ENCODE measurements at regions not wholly inside any gene's neighbourhood (a gene's known extent, or its start where the extent isn't known, plus 50 kb on each side); places are given as distances from the start of the nearest gene placed in this dataset.

DNA sequence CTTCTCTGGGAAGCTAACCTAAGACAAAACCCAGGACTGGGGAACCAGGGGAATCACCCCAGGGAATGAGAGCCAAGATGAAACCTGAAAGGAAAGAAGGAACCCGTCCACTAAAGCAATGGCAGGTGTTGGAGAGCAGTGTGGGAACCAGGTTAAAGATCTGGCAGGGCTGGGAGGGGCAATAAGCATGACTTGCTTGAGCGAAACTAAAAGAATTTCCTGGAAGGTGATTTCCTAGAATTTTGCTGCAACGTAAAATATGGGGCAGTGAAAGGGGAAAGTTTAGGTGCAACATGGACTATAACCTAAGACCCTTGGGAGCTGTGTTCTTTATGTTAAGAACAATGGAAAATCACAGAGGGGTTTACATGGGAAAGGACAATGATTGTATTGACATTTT is 126.2 kb upstream of the SSTR4 start:
- Histone ChIP-seq H3K27me3 (ENCODE audit: insufficient read depth, low read depth, severe bottlenecking) (peaks cover 69% of the 10 kb centered on the region), H3K36me3 (no peaks in the 10 kb centered on the region), H3K9me3 (ENCODE audit: severe bottlenecking) (no peaks in the 10 kb centered on the region), H3K4me3 (ENCODE audit: low read depth, low read length) (no peak overlapping the region), H3K27ac (no peak overlapping the region)
- no peak for TF ChIP-seq CTCF (IDR thresholded peaks at IDR 0.05; ENCODE audit: low read depth, low read length)
- no peak for DNase-seq

- Histone ChIP-seq H3K9me3 (ENCODE audit: severe bottlenecking) (no peaks in the 10 kb centered on the region), H3K36me3 (no peaks in the 10 kb centered on the region), H3K27me3 (ENCODE audit: insufficient read depth, low read depth, severe bottlenecking) (peaks cover 70% of the 10 kb centered on the region), H3K4me3 (ENCODE audit: low read depth, low read length) (no peak overlapping the region), H3K27ac (no peak overlapping the region)
- DNase-seq: no peak
- TF ChIP-seq CTCF (IDR thresholded peaks at IDR 0.05; ENCODE audit: low read depth, low read length): no peak
These were observed 125.7 kb upstream of the SSTR4 start for GRCh38 chr20:22909436-22909835.

DNA sequence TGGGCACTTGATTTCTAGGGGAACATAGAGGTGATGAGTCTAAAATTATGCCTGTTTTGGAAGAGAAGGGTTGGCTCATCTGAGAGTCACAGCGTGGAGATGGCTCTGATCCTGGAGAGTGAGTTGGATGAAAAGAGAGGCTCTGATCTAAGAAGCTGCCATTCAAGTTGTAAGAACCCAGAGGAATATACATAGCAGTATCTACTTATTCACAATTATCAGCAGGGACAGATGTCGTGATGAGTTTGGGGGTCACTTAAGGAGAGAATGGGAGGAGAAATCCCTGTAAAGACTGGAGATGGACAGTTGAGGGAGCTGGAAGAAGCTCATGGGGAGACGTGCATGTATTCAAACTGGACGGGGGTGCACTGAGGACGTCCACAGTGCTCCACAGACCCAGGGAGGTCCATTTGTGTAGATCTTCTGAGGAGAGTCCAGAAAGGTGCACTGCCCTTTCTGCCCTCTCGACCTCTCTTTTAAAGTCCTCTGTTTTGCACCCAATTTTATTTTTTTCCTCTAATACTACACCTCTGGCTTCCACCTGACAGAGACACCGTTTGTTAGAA is 124.7 kb upstream of the SSTR4 start:
- TF ChIP-seq CTCF (IDR thresholded peaks at IDR 0.05; ENCODE audit: low read depth, low read length): no peak
- Histone ChIP-seq H3K36me3 (no peaks in the 10 kb centered on the region), H3K27ac (no peak overlapping the region), H3K9me3 (ENCODE audit: severe bottlenecking) (no peaks in the 10 kb centered on the region), H3K4me3 (ENCODE audit: low read depth, low read length) (no peak overlapping the region), H3K27me3 (ENCODE audit: insufficient read depth, low read depth, severe bottlenecking) (peaks cover 67% of the 10 kb centered on the region)
- no peak for DNase-seq

GRCh38 chr20:22914291-22914690 is 120.8 kb upstream of the SSTR4 start:
- DNase-seq: no peak
- H3K27me3 ChIP-seq (ENCODE audit: insufficient read depth, low read depth, severe bottlenecking): peaks cover 62% of the 10 kb centered on the region
- no peak overlapping the region for H3K4me3 ChIP-seq (ENCODE audit: low read depth, low read length)
- TF ChIP-seq CTCF (IDR thresholded peaks at IDR 0.05; ENCODE audit: low read depth, low read length): no peak
- H3K9me3 ChIP-seq (ENCODE audit: severe bottlenecking): no peaks in the 10 kb centered on the region
- no peaks in the 10 kb centered on the region for H3K36me3 ChIP-seq
- H3K27ac ChIP-seq: no peak overlapping the region

DNA sequence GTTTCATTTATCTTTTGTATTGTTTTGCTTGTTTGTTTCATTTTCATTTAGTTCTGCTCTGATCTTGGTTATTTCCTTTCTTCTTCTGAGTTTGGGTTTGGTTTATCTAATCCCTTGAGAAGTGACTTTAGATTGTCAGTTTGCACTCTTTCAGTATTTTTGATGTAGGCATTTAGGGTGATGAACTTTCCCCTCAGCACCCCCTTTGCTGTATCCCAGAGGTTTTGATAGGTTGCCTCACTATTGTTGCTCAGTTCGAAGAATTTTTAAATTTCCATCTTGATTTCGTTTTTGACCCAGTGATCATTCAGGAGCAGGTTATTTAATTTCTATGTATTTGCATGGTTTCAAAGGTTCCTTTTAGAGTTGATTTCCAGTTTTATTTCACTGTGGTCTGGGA is 119.6 kb upstream of the SSTR4 start:
- Histone ChIP-seq H3K27ac (no peak overlapping the region), H3K4me3 (ENCODE audit: low read depth, low read length) (no peak overlapping the region), H3K36me3 (no peaks in the 10 kb centered on the region), H3K9me3 (ENCODE audit: severe bottlenecking) (no peaks in the 10 kb centered on the region), H3K27me3 (ENCODE audit: insufficient read depth, low read depth, severe bottlenecking) (peaks cover 63% of the 10 kb centered on the region)
- DNase-seq: no peak
- no peak for TF ChIP-seq CTCF (IDR thresholded peaks at IDR 0.05; ENCODE audit: low read depth, low read length)

Measured in WERI-Rb-1 (cell line).